ENCODE measurements at regions not wholly inside any gene's neighbourhood (a gene's known extent, or its start where the extent isn't known, plus 50 kb on each side); places are given as distances from the start of the nearest gene placed in this dataset.

GRCh38 chr13:105530468-105530867, 1005.0 kb downstream of the EFNB2 start:
- H3K9ac ChIP-seq = no peak overlapping the region
- H3K9me3 ChIP-seq (ENCODE audit: low read depth) = no peaks in the 10 kb centered on the region
- no peak overlapping the region for H3K4me2 ChIP-seq (ENCODE audit: unreplicated experiment)
- H3K36me3 ChIP-seq (ENCODE audit: low read depth) = no peaks in the 10 kb centered on the region
- no peaks in the 10 kb centered on the region for H3K27me3 ChIP-seq (replicated peaks; ENCODE audit: insufficient read depth)
- TF ChIP-seq EZH2phosphoT487 (IDR thresholded peaks at IDR 0.05; ENCODE audit: insufficient read depth, low read depth) (no peak), EZH2 (IDR thresholded peaks at IDR 0.05; ENCODE audit: insufficient read depth, poor library complexity, severe bottlenecking) (no peak)
- H3K4me1 ChIP-seq (ENCODE audit: insufficient read depth) = no peaks in the 10 kb centered on the region
- H3K79me2 ChIP-seq (ENCODE audit: insufficient read depth) = no peaks in the 10 kb centered on the region
- no peak for DNase-seq
- H3K4me3 ChIP-seq = no peak overlapping the region
- no peaks in the 10 kb centered on the region for H4K20me1 ChIP-seq (ENCODE audit: insufficient read depth)
- WGBS, 2 experiments (ENCODE audit: low coverage in 1 of 2, low lambda C conversion rate in 2 of 2, missing lambda C conversion rate in 2 of 2) = 31 to 39% methylated on average over 3 of the region's 3 CpGs
- no peak overlapping the region for H3K27ac ChIP-seq
- H3K9me2 ChIP-seq (ENCODE audit: insufficient read depth) = no peaks in the 10 kb centered on the region
- in situ Hi-C loops (cut with MboI) = no loop called here
- no peaks in the 10 kb centered on the region for H3F3A ChIP-seq (ENCODE audit: insufficient read depth)
- H2AFZ ChIP-seq = no peak overlapping the region

GRCh38 chr13:105527127-105527526, 1008.3 kb downstream of the EFNB2 start:
- Histone ChIP-seq H3K36me3 (ENCODE audit: low read depth) (no peaks in the 10 kb centered on the region), H2AFZ (no peak overlapping the region), H3K4me3 (no peak overlapping the region), H3K4me2 (ENCODE audit: unreplicated experiment) (no peak overlapping the region), H4K20me1 (ENCODE audit: insufficient read depth) (no peaks in the 10 kb centered on the region), H3K9ac (no peak overlapping the region), H3K27me3 (replicated peaks; ENCODE audit: insufficient read depth) (no peaks in the 10 kb centered on the region), H3K9me3 (ENCODE audit: low read depth) (no peaks in the 10 kb centered on the region), H3K9me2 (ENCODE audit: insufficient read depth) (no peaks in the 10 kb centered on the region), H3K79me2 (ENCODE audit: insufficient read depth) (no peaks in the 10 kb centered on the region), H3K27ac (no peak overlapping the region), H3F3A (ENCODE audit: insufficient read depth) (no peaks in the 10 kb centered on the region), H3K4me1 (ENCODE audit: insufficient read depth) (no peaks in the 10 kb centered on the region)
- TF ChIP-seq EZH2phosphoT487 (IDR thresholded peaks at IDR 0.05; ENCODE audit: insufficient read depth, low read depth) (no peak), EZH2 (IDR thresholded peaks at IDR 0.05; ENCODE audit: insufficient read depth, poor library complexity, severe bottlenecking) (no peak)
- in situ Hi-C loops (cut with MboI) = no loop called here
- 32 to 38% methylated on average over 5 of the region's 5 CpGs for WGBS, 2 experiments (ENCODE audit: low coverage in 1 of 2, low lambda C conversion rate in 2 of 2, missing lambda C conversion rate in 2 of 2)
- DNase-seq = no peak

GRCh38 chr13:105519771-105520170, 1015.7 kb downstream of the EFNB2 start:
- TF ChIP-seq EZH2phosphoT487 (IDR thresholded peaks at IDR 0.05; ENCODE audit: insufficient read depth, low read depth) (no peak), EZH2 (IDR thresholded peaks at IDR 0.05; ENCODE audit: insufficient read depth, poor library complexity, severe bottlenecking) (no peak)
- Histone ChIP-seq H3K9ac (no peak overlapping the region), H3K9me3 (ENCODE audit: low read depth) (no peaks in the 10 kb centered on the region), H3K4me2 (ENCODE audit: unreplicated experiment) (no peak overlapping the region), H3K9me2 (ENCODE audit: insufficient read depth) (peaks cover 3% of the 10 kb centered on the region; the same call in 1 of the 2 replicates), H3K4me3 (no peak overlapping the region), H3K27me3 (replicated peaks; ENCODE audit: insufficient read depth) (no peaks in the 10 kb centered on the region), H3K27ac (no peak overlapping the region), H3K79me2 (ENCODE audit: insufficient read depth) (no peaks in the 10 kb centered on the region), H3K36me3 (ENCODE audit: low read depth) (no peaks in the 10 kb centered on the region), H3F3A (ENCODE audit: insufficient read depth) (no peaks in the 10 kb centered on the region), H4K20me1 (ENCODE audit: insufficient read depth) (no peaks in the 10 kb centered on the region), H2AFZ (no peak overlapping the region), H3K4me1 (ENCODE audit: insufficient read depth) (no peaks in the 10 kb centered on the region)
- in situ Hi-C loops (cut with MboI) = no loop called here
- no peak for DNase-seq
- 0 to 3% methylated on average over 1 of the region's 1 CpG for whole genome bisulfite sequencing, 2 experiments (ENCODE audit: low coverage in 1 of 2, low lambda C conversion rate in 2 of 2, missing lambda C conversion rate in 2 of 2)

GRCh38 chr13:105518086-105518485, 1017.4 kb downstream of the EFNB2 start:
- Histone ChIP-seq H3K79me2 (ENCODE audit: insufficient read depth) (no peaks in the 10 kb centered on the region), H3K27me3 (replicated peaks; ENCODE audit: insufficient read depth) (no peaks in the 10 kb centered on the region), H3K36me3 (ENCODE audit: low read depth) (no peaks in the 10 kb centered on the region), H3K9me3 (ENCODE audit: low read depth) (no peaks in the 10 kb centered on the region), H4K20me1 (ENCODE audit: insufficient read depth) (no peaks in the 10 kb centered on the region), H3K27ac (no peak overlapping the region), H3K9ac (no peak overlapping the region), H3K4me1 (ENCODE audit: insufficient read depth) (no peaks in the 10 kb centered on the region), H3F3A (ENCODE audit: insufficient read depth) (no peaks in the 10 kb centered on the region), H3K9me2 (ENCODE audit: insufficient read depth) (peaks cover 3% of the 10 kb centered on the region; the same call in 1 of the 2 replicates), H2AFZ (no peak overlapping the region), H3K4me2 (ENCODE audit: unreplicated experiment) (no peak overlapping the region), H3K4me3 (no peak overlapping the region)
- whole genome bisulfite sequencing, 2 experiments (ENCODE audit: low coverage in 1 of 2, low lambda C conversion rate in 2 of 2, missing lambda C conversion rate in 2 of 2) = 63 to 72% methylated on average over 4 of the region's 4 CpGs
- in situ Hi-C loops (cut with MboI) = no loop called here
- TF ChIP-seq EZH2 (IDR thresholded peaks at IDR 0.05; ENCODE audit: insufficient read depth, poor library complexity, severe bottlenecking) (no peak), EZH2phosphoT487 (IDR thresholded peaks at IDR 0.05; ENCODE audit: insufficient read depth, low read depth) (no peak)
- no peak for DNase-seq

GRCh38 chr13:105514401-105514800, 1021.1 kb downstream of the EFNB2 start:
- in situ Hi-C loops (cut with MboI) = no loop called here
- no peak overlapping the region for H3K4me2 ChIP-seq (ENCODE audit: unreplicated experiment)
- no peak for DNase-seq
- H4K20me1 ChIP-seq (ENCODE audit: insufficient read depth) = no peaks in the 10 kb centered on the region
- H3K4me1 ChIP-seq (ENCODE audit: insufficient read depth) = no peaks in the 10 kb centered on the region
- H3K9ac ChIP-seq = no peak overlapping the region
- H3K9me3 ChIP-seq (ENCODE audit: low read depth) = peaks cover 3% of the 10 kb centered on the region
- no peaks in the 10 kb centered on the region for H3F3A ChIP-seq (ENCODE audit: insufficient read depth)
- H3K79me2 ChIP-seq (ENCODE audit: insufficient read depth) = no peaks in the 10 kb centered on the region
- TF ChIP-seq EZH2 (IDR thresholded peaks at IDR 0.05; ENCODE audit: insufficient read depth, poor library complexity, severe bottlenecking) = no peak
- TF ChIP-seq EZH2phosphoT487 (IDR thresholded peaks at IDR 0.05; ENCODE audit: insufficient read depth, low read depth) = no peak
- no peaks in the 10 kb centered on the region for H3K27me3 ChIP-seq (replicated peaks; ENCODE audit: insufficient read depth)
- WGBS, 2 experiments (ENCODE audit: low coverage in 1 of 2, low lambda C conversion rate in 2 of 2, missing lambda C conversion rate in 2 of 2) = 9 to 10% methylated on average over 4 of the region's 4 CpGs
- H3K9me2 ChIP-seq (ENCODE audit: insufficient read depth) = peaks cover 3% of the 10 kb centered on the region; the same call in 1 of the 2 replicates
- H3K27ac ChIP-seq = no peak overlapping the region
- H2AFZ ChIP-seq = no peak overlapping the region
- H3K4me3 ChIP-seq = no peak overlapping the region
- H3K36me3 ChIP-seq (ENCODE audit: low read depth) = no peaks in the 10 kb centered on the region
